ENCODE measurements at regions not wholly inside any gene's neighbourhood (a gene's known extent, or its start where the extent isn't known, plus 50 kb on each side); places are given as distances from the start of the nearest gene placed in this dataset.

DNA sequence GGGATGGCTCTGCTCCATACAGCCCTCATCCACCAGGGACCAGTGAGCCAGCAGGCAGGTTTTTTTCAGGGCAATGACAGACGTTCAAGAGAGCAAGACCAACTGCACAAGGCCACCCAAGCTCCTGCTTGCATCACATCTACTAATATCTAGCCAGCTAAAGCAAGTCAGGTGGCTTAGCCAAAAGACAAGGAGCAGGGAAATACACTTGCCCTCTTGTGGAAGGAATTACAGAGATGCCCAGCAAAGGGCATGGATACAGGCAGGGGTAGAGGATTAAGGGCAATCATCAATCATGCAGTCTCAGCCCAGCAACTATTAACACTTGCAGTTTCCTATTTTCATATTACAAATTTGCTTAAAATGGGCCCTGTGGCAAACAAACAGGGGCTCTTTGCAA is 81.5 kb upstream of the NTRK3 start:
- H3K27ac ChIP-seq (ENCODE audit: low read length) = no peak overlapping the region
- TF ChIP-seq EZH2 (optimal IDR thresholded peaks at IDR 0.05; ENCODE audit: low read depth, low read length) (no peak), EZH2phosphoT487 (IDR thresholded peaks at IDR 0.05; ENCODE audit: low read length) (no peak)
- TF ChIP-seq, protein P1, sequence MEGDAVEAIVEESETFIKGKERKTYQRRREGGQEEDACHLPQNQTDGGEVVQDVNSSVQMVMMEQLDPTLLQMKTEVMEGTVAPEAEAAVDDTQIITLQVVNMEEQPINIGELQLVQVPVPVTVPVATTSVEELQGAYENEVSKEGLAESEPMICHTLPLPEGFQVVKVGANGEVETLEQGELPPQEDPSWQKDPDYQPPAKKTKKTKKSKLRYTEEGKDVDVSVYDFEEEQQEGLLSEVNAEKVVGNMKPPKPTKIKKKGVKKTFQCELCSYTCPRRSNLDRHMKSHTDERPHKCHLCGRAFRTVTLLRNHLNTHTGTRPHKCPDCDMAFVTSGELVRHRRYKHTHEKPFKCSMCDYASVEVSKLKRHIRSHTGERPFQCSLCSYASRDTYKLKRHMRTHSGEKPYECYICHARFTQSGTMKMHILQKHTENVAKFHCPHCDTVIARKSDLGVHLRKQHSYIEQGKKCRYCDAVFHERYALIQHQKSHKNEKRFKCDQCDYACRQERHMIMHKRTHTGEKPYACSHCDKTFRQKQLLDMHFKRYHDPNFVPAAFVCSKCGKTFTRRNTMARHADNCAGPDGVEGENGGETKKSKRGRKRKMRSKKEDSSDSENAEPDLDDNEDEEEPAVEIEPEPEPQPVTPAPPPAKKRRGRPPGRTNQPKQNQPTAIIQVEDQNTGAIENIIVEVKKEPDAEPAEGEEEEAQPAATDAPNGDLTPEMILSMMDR (IDR thresholded peaks at IDR 0.05; ENCODE audit: low read length) = no peak
- no peaks in the 10 kb centered on the region for H4K20me1 ChIP-seq (ENCODE audit: insufficient read depth, low read length)
- no peaks in the 10 kb centered on the region for H3K9me3 ChIP-seq (replicated peaks; ENCODE audit: insufficient read depth, low read length)
- no peaks in the 10 kb centered on the region for H3F3A ChIP-seq (ENCODE audit: insufficient read depth, low read length)
- no peaks in the 10 kb centered on the region for H3K9me2 ChIP-seq (replicated peaks; ENCODE audit: insufficient read depth, low read length)
- no peaks in the 10 kb centered on the region for H3K4me1 ChIP-seq (ENCODE audit: low read length)
- no peaks in the 10 kb centered on the region for H3K27me3 ChIP-seq (replicated peaks; ENCODE audit: insufficient read depth, low read length)
- no peak overlapping the region for H2AFZ ChIP-seq (ENCODE audit: low read length)
- no peak overlapping the region for H3K4me3 ChIP-seq (ENCODE audit: low read length)
- no peaks in the 10 kb centered on the region for H3K36me3 ChIP-seq (replicated peaks; ENCODE audit: insufficient read depth, low read length)
- H3K79me2 ChIP-seq (ENCODE audit: low read length) = no peaks in the 10 kb centered on the region
- no peak for DNase-seq
- H3K9ac ChIP-seq (ENCODE audit: low read length) = no peak overlapping the region
- no peak overlapping the region for H3K4me2 ChIP-seq (ENCODE audit: low read depth, low read length)

DNA sequence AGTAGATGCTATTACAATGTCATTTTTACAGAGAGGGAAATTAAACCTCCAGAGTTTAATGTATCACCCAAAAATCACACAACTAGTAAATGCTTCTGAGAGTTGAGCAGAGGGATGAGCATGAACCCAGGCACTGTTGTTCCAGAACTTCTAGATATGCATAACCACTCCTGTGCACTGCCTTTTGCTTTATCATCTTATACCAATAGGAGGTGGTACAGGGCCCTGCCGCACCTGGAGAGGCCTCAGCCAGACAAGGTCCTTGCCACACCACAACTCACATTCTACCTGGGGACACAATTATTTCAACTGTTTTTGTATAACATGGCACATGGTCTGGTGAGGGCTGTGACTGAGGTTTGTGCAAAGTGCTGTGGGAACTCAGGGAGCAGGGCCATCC is 78.5 kb upstream of the NTRK3 start:
- DNase-seq = no peak
- H3K4me2 ChIP-seq (ENCODE audit: low read depth, low read length) = no peak overlapping the region
- H3K9ac ChIP-seq (ENCODE audit: low read length) = no peak overlapping the region

GRCh38 chr15:88334436-88334835 is 77.9 kb upstream of the NTRK3 start:
- Histone ChIP-seq H2AFZ (ENCODE audit: low read length) (no peak overlapping the region), H3K79me2 (ENCODE audit: low read length) (no peaks in the 10 kb centered on the region), H3K9ac (ENCODE audit: low read length) (no peak overlapping the region)

More for the DNA sequence above, 78.5 kb upstream of the NTRK3 start:
- no peaks in the 10 kb centered on the region for H3F3A ChIP-seq (ENCODE audit: insufficient read depth, low read length)
- no peaks in the 10 kb centered on the region for H4K20me1 ChIP-seq (ENCODE audit: insufficient read depth, low read length)
- H3K4me3 ChIP-seq (ENCODE audit: low read length) = no peak overlapping the region
- TF ChIP-seq EZH2phosphoT487 (IDR thresholded peaks at IDR 0.05; ENCODE audit: low read length) = no peak
- no peak for TF ChIP-seq EZH2 (optimal IDR thresholded peaks at IDR 0.05; ENCODE audit: low read depth, low read length)
- TF ChIP-seq, protein P1 (IDR thresholded peaks at IDR 0.05; ENCODE audit: low read length) = no peak
- H3K79me2 ChIP-seq (ENCODE audit: low read length) = no peaks in the 10 kb centered on the region
- no peaks in the 10 kb centered on the region for H3K9me2 ChIP-seq (replicated peaks; ENCODE audit: insufficient read depth, low read length)
- H3K9me3 ChIP-seq (replicated peaks; ENCODE audit: insufficient read depth, low read length) = no peaks in the 10 kb centered on the region
- H3K27me3 ChIP-seq (replicated peaks; ENCODE audit: insufficient read depth, low read length) = no peaks in the 10 kb centered on the region
- no peaks in the 10 kb centered on the region for H3K4me1 ChIP-seq (ENCODE audit: low read length)
- no peaks in the 10 kb centered on the region for H3K36me3 ChIP-seq (replicated peaks; ENCODE audit: insufficient read depth, low read length)
- H3K27ac ChIP-seq (ENCODE audit: low read length) = no peak overlapping the region
- H2AFZ ChIP-seq (ENCODE audit: low read length) = no peak overlapping the region

More at GRCh38 chr15:88334436-88334835, 77.9 kb upstream of the NTRK3 start:
- TF ChIP-seq EZH2phosphoT487 (IDR thresholded peaks at IDR 0.05; ENCODE audit: low read length) (no peak), EZH2 (optimal IDR thresholded peaks at IDR 0.05; ENCODE audit: low read depth, low read length) (no peak)
- TF ChIP-seq, protein P1 (IDR thresholded peaks at IDR 0.05; ENCODE audit: low read length) = no peak
- Histone ChIP-seq H3K9me2 (replicated peaks; ENCODE audit: insufficient read depth, low read length) (no peaks in the 10 kb centered on the region), H3K9me3 (replicated peaks; ENCODE audit: insufficient read depth, low read length) (no peaks in the 10 kb centered on the region), H3K27ac (ENCODE audit: low read length) (no peak overlapping the region), H4K20me1 (ENCODE audit: insufficient read depth, low read length) (no peaks in the 10 kb centered on the region), H3K4me2 (ENCODE audit: low read depth, low read length) (no peak overlapping the region), H3K27me3 (replicated peaks; ENCODE audit: insufficient read depth, low read length) (no peaks in the 10 kb centered on the region), H3K36me3 (replicated peaks; ENCODE audit: insufficient read depth, low read length) (no peaks in the 10 kb centered on the region), H3F3A (ENCODE audit: insufficient read depth, low read length) (no peaks in the 10 kb centered on the region), H3K4me3 (ENCODE audit: low read length) (no peak overlapping the region), H3K4me1 (ENCODE audit: low read length) (no peaks in the 10 kb centered on the region)
- no peak for DNase-seq
